ENCODE measurements at regions not wholly inside any gene's neighbourhood (a gene's known extent, or its start where the extent isn't known, plus 50 kb on each side); places are given as distances from the start of the nearest gene placed in this dataset.

DNA sequence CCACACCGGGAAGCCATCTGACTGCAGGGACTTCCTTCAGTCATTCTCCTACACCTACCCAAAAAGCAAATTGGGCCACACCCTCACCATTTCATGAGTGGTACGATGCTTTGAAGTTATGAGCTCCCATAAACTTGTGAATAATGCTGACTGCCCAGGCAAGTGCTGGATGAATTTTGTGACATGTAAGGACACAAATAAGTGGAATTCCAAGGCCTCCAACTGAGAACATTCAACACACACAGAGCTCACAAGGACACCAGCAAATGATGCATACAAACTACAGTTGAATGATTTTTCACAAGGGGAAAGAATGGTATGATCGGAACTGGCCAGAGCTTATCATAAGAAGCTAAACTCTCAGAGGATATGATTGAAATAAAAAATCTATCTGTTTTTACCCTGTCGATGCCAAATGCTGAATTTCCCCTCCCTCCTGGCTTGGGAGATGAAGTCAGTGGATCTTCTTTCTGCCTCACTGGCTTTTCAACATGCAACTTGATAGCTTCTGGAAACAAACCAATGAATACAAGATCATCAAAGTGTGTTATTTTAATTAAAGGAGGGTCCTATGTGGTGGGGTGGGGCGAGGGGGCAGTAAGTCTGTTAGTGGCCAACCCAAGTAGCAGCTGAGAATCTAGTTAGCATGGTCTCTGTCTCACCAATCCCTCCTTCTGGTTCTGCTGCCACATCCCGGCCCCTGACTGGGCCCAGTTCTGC lies 123.8 kb downstream of the WT1 start:
- H3K79me2 ChIP-seq (ENCODE audit: insufficient read depth, low read length) = no peaks in the 10 kb centered on the region
- intact Hi-C loops (cut with micrococcal nuclease; ENCODE audit: unreplicated experiment) = no loop called here
- 25% methylated on average over 6 of the region's 6 CpGs for WGBS (ENCODE audit: low lambda C conversion rate)
- ATAC-seq = no peak
- no peaks in the 10 kb centered on the region for H3K4me1 ChIP-seq (ENCODE audit: insufficient read depth, low read length)
- ChIA-PET POLR2A (no interaction called here), CTCF (ENCODE audit: low intra/inter-chr PET ratio, low total read pairs) (no interaction called here)
- no peak for DNase-seq (ENCODE audit: low spot score)
- TF ChIP-seq ZNF10 (CRISPR knock-in tag; IDR thresholded peaks at IDR 0.05; ENCODE audit: borderline replicate concordance, low read depth) = no peak
- TF ChIP-seq IKZF1 (IDR thresholded peaks at IDR 0.05) = no peak
- no peak for TF ChIP-seq NFYC (CRISPR knock-in tag; IDR thresholded peaks at IDR 0.05)
- no peak for TF ChIP-seq ZNF451 (CRISPR knock-in tag; IDR thresholded peaks at IDR 0.05)
- no peak for TF ChIP-seq TCF7L2 (IDR thresholded peaks at IDR 0.05; ENCODE audit: low read depth, low read length)
- H4K20me1 ChIP-seq (ENCODE audit: insufficient read depth, low read length) = no peaks in the 10 kb centered on the region
- no peak overlapping the region for H3K9ac ChIP-seq (ENCODE audit: insufficient read depth, low read depth, low read length)
- no TSS peak for BruUV-seq (replicated peaks)
- in situ Hi-C loops (cut with HindIII; ENCODE audit: extremely low pct_ligation_motif_present, low pct_unique_long_range_greater_than_20kb) = no loop called here
- H3K9me3 ChIP-seq (ENCODE audit: low read length) = no peaks in the 10 kb centered on the region
- FAIRE-seq = no peak
- peaks cover 0 to 14% of the 10 kb centered on the region in 2 experiments; a peak in 2 of 5 replicates for H3K27me3 ChIP-seq (ENCODE audit: control insufficient read depth in 1 of 2, insufficient read depth in 2 of 2, low read length in 2 of 2)
- no peaks in the 10 kb centered on the region for H3K36me3 ChIP-seq (replicated peaks in 1 of 2; ENCODE audit: control insufficient read depth in 1 of 2, insufficient read depth in 2 of 2, low read length in 2 of 2)
- H2AFZ ChIP-seq (ENCODE audit: low read length) = no peak overlapping the region
- H3K27ac ChIP-seq (ENCODE audit: extremely low read length, insufficient read depth, low read length) = no peak overlapping the region
- H3K4me2 ChIP-seq (ENCODE audit: low read depth, low read length) = no peak overlapping the region
- no peak overlapping the region for H3K4me3 ChIP-seq (replicated peaks in 1 of 3; ENCODE audit: insufficient read depth in 1 of 3, low read depth in 2 of 3, low read length in 3 of 3)

DNA sequence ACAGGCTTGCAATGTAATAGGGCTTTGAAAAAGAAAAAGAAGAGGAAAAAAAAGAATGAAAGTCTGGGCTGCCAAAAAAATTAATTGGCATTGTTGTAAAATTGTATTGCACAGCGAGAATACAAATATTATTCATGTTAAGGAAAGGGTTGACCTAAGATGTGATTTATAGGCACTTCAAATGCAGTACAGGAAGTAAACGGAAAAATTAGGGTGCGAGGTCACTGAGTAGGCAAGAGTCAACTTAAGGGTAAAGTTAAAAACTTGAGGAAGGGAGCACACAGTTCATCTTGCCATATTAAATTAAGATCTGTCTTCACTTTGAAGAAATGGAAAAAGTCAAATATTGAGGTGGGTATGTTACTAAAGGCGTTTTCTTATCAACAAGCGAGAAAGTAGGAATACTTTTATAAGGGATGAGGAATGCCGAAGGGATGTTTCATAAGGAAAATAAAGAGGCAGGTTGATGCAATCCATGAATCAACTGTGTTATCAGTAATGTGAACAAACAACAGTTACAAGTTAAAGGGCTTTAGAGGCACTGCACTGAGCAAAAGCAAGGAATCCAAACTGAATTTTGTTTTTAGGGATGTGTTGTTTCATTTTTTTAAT lies 123.0 kb downstream of the WT1 start:
- Histone ChIP-seq H3K4me2 (ENCODE audit: low read depth, low read length) (no peak overlapping the region), H2AFZ (ENCODE audit: low read length) (no peak overlapping the region), H3K9me3 (ENCODE audit: low read length) (no peaks in the 10 kb centered on the region), H3K27ac (ENCODE audit: extremely low read length, insufficient read depth, low read length) (no peak overlapping the region), H3K9ac (ENCODE audit: insufficient read depth, low read depth, low read length) (no peak overlapping the region), H3K4me1 (ENCODE audit: insufficient read depth, low read length) (no peaks in the 10 kb centered on the region), H4K20me1 (ENCODE audit: insufficient read depth, low read length) (no peaks in the 10 kb centered on the region), H3K27me3 (ENCODE audit: control insufficient read depth in 1 of 2, insufficient read depth in 2 of 2, low read length in 2 of 2) (peaks cover 0 to 14% of the 10 kb centered on the region in 2 experiments; a peak in 2 of 5 replicates), H3K4me3 (replicated peaks in 1 of 3; ENCODE audit: insufficient read depth in 1 of 3, low read depth in 2 of 3, low read length in 3 of 3) (no peak overlapping the region), H3K36me3 (replicated peaks in 1 of 2; ENCODE audit: control insufficient read depth in 1 of 2, insufficient read depth in 2 of 2, low read length in 2 of 2) (no peaks in the 10 kb centered on the region), H3K79me2 (ENCODE audit: insufficient read depth, low read length) (no peaks in the 10 kb centered on the region)
- intact Hi-C loops (cut with micrococcal nuclease; ENCODE audit: unreplicated experiment) = no loop called here
- DNase-seq (ENCODE audit: low spot score) = no peak
- ChIA-PET CTCF (ENCODE audit: low intra/inter-chr PET ratio, low total read pairs) (no interaction called here), POLR2A (no interaction called here)
- in situ Hi-C loops (cut with HindIII; ENCODE audit: extremely low pct_ligation_motif_present, low pct_unique_long_range_greater_than_20kb) = no loop called here
- no TSS peak for BruUV-seq (replicated peaks)
- ATAC-seq = no peak
- no peak for FAIRE-seq
- 1% methylated on average over 6 of the region's 6 CpGs for WGBS (ENCODE audit: low lambda C conversion rate)
- TF ChIP-seq ZNF331 (CRISPR knock-in tag; IDR thresholded peaks at IDR 0.05) = no peak
- TF ChIP-seq ZNF441 (CRISPR knock-in tag; IDR thresholded peaks at IDR 0.05; ENCODE audit: borderline replicate concordance) = no peak
- no peak for TF ChIP-seq GMEB2 (CRISPR knock-in tag; IDR thresholded peaks at IDR 0.05; ENCODE audit: low read depth)
- TF ChIP-seq SKI (IDR thresholded peaks at IDR 0.05; ENCODE audit: partially characterized antibody) = no peak
- TF ChIP-seq, protein P1, sequence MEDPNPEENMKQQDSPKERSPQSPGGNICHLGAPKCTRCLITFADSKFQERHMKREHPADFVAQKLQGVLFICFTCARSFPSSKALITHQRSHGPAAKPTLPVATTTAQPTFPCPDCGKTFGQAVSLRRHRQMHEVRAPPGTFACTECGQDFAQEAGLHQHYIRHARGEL (CRISPR knock-in tag; IDR thresholded peaks at IDR 0.05) = no peak
- no peak for TF ChIP-seq KDM2A (CRISPR knock-in tag; IDR thresholded peaks at IDR 0.05; ENCODE audit: borderline replicate concordance, low read depth)
- TF ChIP-seq CHD2 (IDR thresholded peaks at IDR 0.05; ENCODE audit: low read depth, low read length) = no peak
